CD4-positive, alpha-beta T cell treated with Interleukin-4 for 4 hours (primary cell): ENCODE measurements at regions not wholly inside any gene's neighbourhood (a gene's known extent, or its start where the extent isn't known, plus 50 kb on each side); places are given as distances from the start of the nearest gene placed in this dataset.

ENCODE experiments used
- DNase-seq: peaks from one replicate; pipeline ENCODE4 v3.0.0-alpha.2; 2020

GRCh38 chr11:45435706-45436105 is 149.6 kb upstream of the SYT13 start:
- DNase-seq: no peak

GRCh38 chr11:45432910-45433309 is 146.8 kb upstream of the SYT13 start:
- no peak for DNase-seq

- DNase-seq: no peak
These were observed 146.0 kb upstream of the SYT13 start for GRCh38 chr11:45432100-45432499.

- DNase-seq: no peak
These were observed 145.2 kb upstream of the SYT13 start for GRCh38 chr11:45431046-45432018.

- no peak for DNase-seq
These were observed 144.2 kb upstream of the SYT13 start for GRCh38 chr11:45430361-45430760.

- no peak for DNase-seq
These were observed 143.6 kb upstream of the SYT13 start for GRCh38 chr11:45429719-45430118.

- no peak for DNase-seq
These were observed 142.5 kb upstream of the SYT13 start for GRCh38 chr11:45428541-45429230.

- no peak for DNase-seq
These were observed 142.0 kb upstream of the SYT13 start for GRCh38 chr11:45428116-45428515.

- DNase-seq: no peak
These were observed 138.5 kb upstream of the SYT13 start for GRCh38 chr11:45424411-45425180.

GRCh38 chr11:45423475-45424120 is 137.5 kb upstream of the SYT13 start:
- no peak for DNase-seq

- DNase-seq: no peak
These were observed 136.9 kb upstream of the SYT13 start for GRCh38 chr11:45423036-45423435.

GRCh38 chr11:45414088-45414487 is 127.9 kb upstream of the SYT13 start:
- no peak for DNase-seq

GRCh38 chr11:45413156-45413858 is 127.2 kb upstream of the SYT13 start:
- DNase-seq: no peak

GRCh38 chr11:45412521-45412920 is 126.4 kb upstream of the SYT13 start:
- no peak for DNase-seq

GRCh38 chr11:45412051-45412471 is 125.9 kb upstream of the SYT13 start:
- no peak for DNase-seq

- no peak for DNase-seq
These were observed 125.2 kb upstream of the SYT13 start for GRCh38 chr11:45411228-45411946.

GRCh38 chr11:45410391-45411227 is 124.5 kb upstream of the SYT13 start:
- no peak for DNase-seq

GRCh38 chr11:45409587-45409986 is 123.4 kb upstream of the SYT13 start:
- DNase-seq: no peak

GRCh38 chr11:45407226-45407625 is 121.1 kb upstream of the SYT13 start:
- no peak for DNase-seq

- no peak for DNase-seq
These were observed 120.0 kb upstream of the SYT13 start for GRCh38 chr11:45405916-45406670.
